GM12892 (cell line): ENCODE measurements at regions not wholly inside any gene's neighbourhood (a gene's known extent, or its start where the extent isn't known, plus 50 kb on each side); places are given as distances from the start of the nearest gene placed in this dataset.

Source experiments
- DNase-seq: peaks from one replicate; pipeline ENCODE4 v3.0.0; 2011; ENCODE audit not compliant: insufficient read length
- FAIRE-seq: peaks from 2 replicates; lab custom pipeline; 2011; peaks lifted over from hg19 to GRCh38; lab: Jason Lieb, UNC
- POLR2A ChIP-seq: IDR thresholded peaks from 2 replicates; pipeline ENCODE4 v1.6.1; 2011; ENCODE audit warnings: low read depth, low read length, control low read depth
- POLR2AphosphoS5 ChIP-seq: IDR thresholded peaks from 2 replicates; pipeline ENCODE4 v1.6.1; 2011; ENCODE audit warnings: low read depth, low read length, control low read depth
- TAF1 ChIP-seq: IDR thresholded peaks from 2 replicates; pipeline ENCODE4 v1.6.1; 2011; ENCODE audit warnings: low read depth, mild to moderate bottlenecking, control low read depth, low read length, borderline replicate concordance

- TF ChIP-seq POLR2A (no peak), TAF1 (no peak), POLR2AphosphoS5 (no peak)
- FAIRE-seq (no peak), DNase-seq (no peak)
Observed at GRCh38 chr14:97206916-97207315, 409.7 kb downstream of the VRK1 start.

GRCh38 chr14:97210202-97210601, 413.0 kb downstream of the VRK1 start:
- FAIRE-seq (no peak), DNase-seq (no peak)
- no peak for TF ChIP-seq POLR2AphosphoS5
- no peak for TF ChIP-seq TAF1
- no peak for TF ChIP-seq POLR2A

GRCh38 chr14:97212399-97212798, 415.2 kb downstream of the VRK1 start:
- FAIRE-seq (no peak), DNase-seq (no peak)
- no peak for TF ChIP-seq POLR2A
- no peak for TF ChIP-seq POLR2AphosphoS5

- no peak for DNase-seq
- TF ChIP-seq TAF1 (no peak), POLR2AphosphoS5 (no peak), POLR2A (no peak)
- no peak for FAIRE-seq
Observed at GRCh38 chr14:97213720-97214119, 416.5 kb downstream of the VRK1 start.

- DNase-seq (no peak), FAIRE-seq (no peak)
- TF ChIP-seq TAF1 (no peak), POLR2A (no peak), POLR2AphosphoS5 (no peak)
Observed at GRCh38 chr14:97215263-97215969, 418.2 kb downstream of the VRK1 start.

GRCh38 chr14:97217111-97217885, 420.1 kb downstream of the VRK1 start:
- FAIRE-seq (no peak), DNase-seq (no peak)
- TF ChIP-seq POLR2AphosphoS5 (no peak), TAF1 (no peak), POLR2A (no peak)

- TF ChIP-seq POLR2AphosphoS5 (no peak), POLR2A (no peak), TAF1 (no peak)
- FAIRE-seq: no peak
- DNase-seq: no peak
Observed at GRCh38 chr14:97218274-97218673, 421.1 kb downstream of the VRK1 start.

GRCh38 chr14:97218691-97219430, 421.7 kb downstream of the VRK1 start:
- TF ChIP-seq POLR2A: no peak
- no peak for TF ChIP-seq POLR2AphosphoS5
- no peak for TF ChIP-seq TAF1
- DNase-seq (no peak), FAIRE-seq (no peak)

GRCh38 chr14:97219431-97220017, 422.3 kb downstream of the VRK1 start:
- FAIRE-seq (no peak), DNase-seq (no peak)
- TF ChIP-seq POLR2A: no peak
- no peak for TF ChIP-seq TAF1
- no peak for TF ChIP-seq POLR2AphosphoS5

GRCh38 chr14:97221572-97222285, 424.5 kb downstream of the VRK1 start:
- DNase-seq (no peak), FAIRE-seq (no peak)
- TF ChIP-seq POLR2A (no peak), TAF1 (no peak), POLR2AphosphoS5 (no peak)

- FAIRE-seq: no peak
- DNase-seq: no peak
- no peak for TF ChIP-seq POLR2AphosphoS5
Observed at GRCh38 chr14:97224016-97224415, 426.8 kb downstream of the VRK1 start.
